ENCODE measurements at regions not wholly inside any gene's neighbourhood (a gene's known extent, or its start where the extent isn't known, plus 50 kb on each side); places are given as distances from the start of the nearest gene placed in this dataset.

DNA sequence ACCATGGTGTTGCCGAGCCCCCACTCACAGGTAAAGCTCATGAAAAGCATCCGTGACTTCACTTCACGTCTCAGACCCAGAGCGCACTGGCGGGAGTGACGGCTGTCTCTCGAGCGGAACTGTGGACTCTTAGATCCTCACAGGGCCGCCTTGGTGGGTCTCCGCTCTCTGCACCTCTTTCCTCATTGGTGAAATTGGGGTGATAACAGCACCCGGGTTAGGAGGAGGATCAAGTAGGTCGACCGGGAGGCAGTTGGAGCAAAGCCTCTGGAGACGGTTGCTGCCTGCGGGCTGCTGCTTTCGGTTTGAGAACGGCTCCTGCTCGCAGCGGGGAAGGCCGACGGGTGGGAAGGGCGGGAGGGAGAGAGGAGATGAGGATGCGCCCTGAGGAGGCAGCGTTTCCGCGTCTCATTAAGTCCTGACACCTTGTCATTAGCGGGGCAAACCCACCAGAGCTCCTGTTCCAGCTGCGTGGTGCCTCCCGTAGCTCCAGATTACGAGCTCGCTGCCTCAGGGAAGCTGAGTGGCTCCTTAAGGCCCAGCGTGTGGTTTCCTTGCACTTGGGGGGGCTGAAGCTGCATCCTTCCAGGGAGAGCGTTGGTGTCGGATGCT, 51.9 kb upstream of the CFAP46 start:
- no peaks in the 10 kb centered on the region for H3K36me3 ChIP-seq (ENCODE audit: control insufficient read depth, insufficient read depth, low read length)
- no peak for FAIRE-seq
- TF ChIP-seq, protein P1, sequence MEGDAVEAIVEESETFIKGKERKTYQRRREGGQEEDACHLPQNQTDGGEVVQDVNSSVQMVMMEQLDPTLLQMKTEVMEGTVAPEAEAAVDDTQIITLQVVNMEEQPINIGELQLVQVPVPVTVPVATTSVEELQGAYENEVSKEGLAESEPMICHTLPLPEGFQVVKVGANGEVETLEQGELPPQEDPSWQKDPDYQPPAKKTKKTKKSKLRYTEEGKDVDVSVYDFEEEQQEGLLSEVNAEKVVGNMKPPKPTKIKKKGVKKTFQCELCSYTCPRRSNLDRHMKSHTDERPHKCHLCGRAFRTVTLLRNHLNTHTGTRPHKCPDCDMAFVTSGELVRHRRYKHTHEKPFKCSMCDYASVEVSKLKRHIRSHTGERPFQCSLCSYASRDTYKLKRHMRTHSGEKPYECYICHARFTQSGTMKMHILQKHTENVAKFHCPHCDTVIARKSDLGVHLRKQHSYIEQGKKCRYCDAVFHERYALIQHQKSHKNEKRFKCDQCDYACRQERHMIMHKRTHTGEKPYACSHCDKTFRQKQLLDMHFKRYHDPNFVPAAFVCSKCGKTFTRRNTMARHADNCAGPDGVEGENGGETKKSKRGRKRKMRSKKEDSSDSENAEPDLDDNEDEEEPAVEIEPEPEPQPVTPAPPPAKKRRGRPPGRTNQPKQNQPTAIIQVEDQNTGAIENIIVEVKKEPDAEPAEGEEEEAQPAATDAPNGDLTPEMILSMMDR (IDR thresholded peaks at IDR 0.05; ENCODE audit: insufficient read depth, low read length, severe bottlenecking): no peak
- no peak overlapping the region for H3K4me3 ChIP-seq (ENCODE audit: low read depth, low read length)
- no peak for DNase-seq (ENCODE audit: low read depth)
- no peaks in the 10 kb centered on the region for H3K27me3 ChIP-seq (ENCODE audit: control insufficient read depth, insufficient read depth, low read length)

DNA sequence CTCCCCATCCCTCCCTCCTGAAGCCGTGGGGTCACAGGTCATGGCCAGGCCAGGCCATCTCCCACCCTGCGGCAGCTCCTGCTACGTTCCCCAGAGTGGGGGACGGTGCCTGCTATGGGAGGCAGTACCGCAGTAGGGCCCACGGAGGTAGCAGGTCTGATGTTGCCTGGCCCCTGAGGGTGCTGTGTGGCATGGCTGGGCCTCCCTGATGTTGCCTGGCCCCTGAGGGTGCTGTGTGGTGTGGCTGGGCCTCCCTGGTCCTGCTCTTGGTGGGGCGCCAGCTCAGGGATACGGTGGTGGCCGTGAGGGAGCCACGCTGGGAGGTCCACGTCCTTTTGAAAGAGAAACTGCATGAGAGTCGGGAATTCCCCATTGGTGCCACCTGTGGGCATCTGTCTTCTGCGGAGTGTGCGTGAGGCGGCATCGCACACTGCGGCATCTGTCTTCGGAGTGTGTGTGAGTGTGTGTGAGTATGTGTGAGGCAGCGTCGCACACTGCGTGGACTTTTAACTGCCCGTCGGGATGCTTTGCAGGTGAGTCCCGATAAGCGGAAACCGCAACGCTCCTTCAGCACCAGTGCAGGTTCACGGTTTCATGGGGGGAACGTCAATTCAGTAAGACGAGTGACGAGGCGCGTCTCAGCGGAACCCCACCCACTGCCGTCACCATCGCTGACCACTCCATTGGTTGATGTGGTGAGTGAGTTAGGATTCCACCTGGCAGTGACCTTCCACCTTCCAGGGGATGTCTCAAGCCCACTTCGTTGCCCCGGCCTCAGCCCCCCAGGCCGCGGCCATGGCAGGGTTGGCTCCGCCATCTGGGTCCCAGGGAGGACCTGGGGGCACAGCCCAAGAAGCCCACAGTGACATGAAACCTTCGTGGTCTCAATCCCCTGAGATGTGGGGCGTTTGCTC, 51.2 kb upstream of the CFAP46 start:
- FAIRE-seq (no peak), DNase-seq (ENCODE audit: low read depth) (no peak)
- Histone ChIP-seq H3K36me3 (ENCODE audit: control insufficient read depth, insufficient read depth, low read length) (no peaks in the 10 kb centered on the region), H3K27me3 (ENCODE audit: control insufficient read depth, insufficient read depth, low read length) (no peaks in the 10 kb centered on the region), H3K4me3 (ENCODE audit: low read depth, low read length) (no peak overlapping the region)
- TF ChIP-seq, protein P1 (IDR thresholded peaks at IDR 0.05; ENCODE audit: insufficient read depth, low read length, severe bottlenecking): no peak

DNA sequence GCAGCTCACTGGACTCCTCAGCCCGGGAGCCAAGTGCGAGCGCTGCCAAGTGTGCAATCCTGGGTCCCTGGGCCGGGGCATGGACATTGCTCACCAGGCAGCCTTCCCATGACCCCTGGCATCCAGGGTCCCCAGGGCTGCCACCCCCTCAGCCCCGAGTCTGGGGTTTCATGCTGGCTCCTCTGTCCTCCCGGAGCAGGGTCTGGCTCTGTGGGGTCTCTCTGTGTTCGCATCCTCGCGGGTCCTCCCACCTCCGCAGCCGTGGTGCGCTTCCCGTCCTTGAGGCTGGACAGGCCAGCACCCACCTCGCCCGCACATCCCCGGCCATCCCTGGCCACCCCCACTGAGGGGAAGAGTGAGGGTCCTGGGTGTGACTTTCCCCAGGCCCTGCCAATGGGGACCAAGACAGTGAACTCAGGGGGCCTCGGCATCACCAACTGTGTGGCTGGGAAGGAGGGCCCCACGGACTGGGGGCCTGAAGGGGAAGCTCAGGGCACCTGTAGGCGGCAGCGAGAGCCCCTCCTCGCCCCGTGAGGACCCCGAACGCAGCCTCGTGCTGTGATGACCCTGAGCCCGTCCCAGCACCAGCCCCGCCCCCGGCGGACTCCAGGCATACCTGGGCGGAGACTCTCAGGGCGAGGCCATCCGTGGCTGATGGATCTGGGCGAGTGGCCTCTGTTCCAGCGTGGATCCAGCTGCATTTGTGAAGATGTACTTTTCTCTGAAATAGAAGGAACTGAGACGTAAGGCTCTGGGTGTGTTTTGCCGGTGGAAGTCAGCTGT, 50.3 kb upstream of the CFAP46 start:
- no peaks in the 10 kb centered on the region for H3K27me3 ChIP-seq (ENCODE audit: control insufficient read depth, insufficient read depth, low read length)
- FAIRE-seq: no peak
- TF ChIP-seq, protein P1 (IDR thresholded peaks at IDR 0.05; ENCODE audit: insufficient read depth, low read length, severe bottlenecking): no peak

More for the DNA sequence above, 50.3 kb upstream of the CFAP46 start:
- DNase-seq (ENCODE audit: low read depth): no peak
- H3K36me3 ChIP-seq (ENCODE audit: control insufficient read depth, insufficient read depth, low read length): no peaks in the 10 kb centered on the region
- H3K4me3 ChIP-seq (ENCODE audit: low read depth, low read length): no peak overlapping the region

All from bronchial epithelial cell (primary cell).